HCT116 (cell line): ENCODE measurements at regions not wholly inside any gene's neighbourhood (a gene's known extent, or its start where the extent isn't known, plus 50 kb on each side); places are given as distances from the start of the nearest gene placed in this dataset.

Experiments
- CTCF ChIP-seq, 3 experiments: fragments of 200-600 bp in 1 of 3; sonication (generic) in 1 of 3; IDR thresholded peaks in 2 of 3; conservative IDR thresholded peaks in 1 of 3; 2 replicates each; pipeline ENCODE4 v1.5.1; 2012 to 2017; ENCODE audit warnings: low read depth in 2 of 3, low read length in 2 of 3, antibody characterized with exemption in 1 of 3, borderline replicate concordance in 1 of 3, control low read depth in 1 of 3, mild to moderate bottlenecking in 1 of 3, mixed read lengths in 1 of 3, mixed run types in 1 of 3, moderate library complexity in 1 of 3; ENCODE audit not compliant: insufficient read depth in 1 of 3
- EZH2phosphoT487 ChIP-seq: fragments of 200-600 bp; IDR thresholded peaks from 2 replicates; pipeline ENCODE4 v1.6.1; 2018; ENCODE audit warnings: antibody characterized with exemption, borderline replicate concordance
- FOSL1 ChIP-seq: IDR thresholded peaks from 2 replicates; pipeline ENCODE4 v1.6.1; 2012; ENCODE audit warnings: low read depth
- JUND ChIP-seq: IDR thresholded peaks from 2 replicates; pipeline ENCODE4 v1.6.1; 2012
- MAX ChIP-seq: IDR thresholded peaks from 2 replicates; pipeline ENCODE4 v1.6.1; 2012
- POLR2A ChIP-seq: IDR thresholded peaks from 2 replicates; pipeline ENCODE4 v1.7.0; 2011; ENCODE audit warnings: borderline replicate concordance; ENCODE audit not compliant: insufficient read depth, insufficient read length; ENCODE audit errors: extremely low read depth
- POLR2AphosphoS5 ChIP-seq: IDR thresholded peaks from 2 replicates; pipeline ENCODE4 v1.6.1; 2011; ENCODE audit warnings: mild to moderate bottlenecking, low read depth, low read length, moderate library complexity
- SIN3A ChIP-seq: IDR thresholded peaks from 2 replicates; pipeline ENCODE4 v1.6.1; 2012; ENCODE audit warnings: low read depth
- TCF7L2 ChIP-seq: IDR thresholded peaks from 2 replicates; pipeline ENCODE4 v1.7.0; 2011; ENCODE audit warnings: borderline replicate concordance, inconsistent platforms; ENCODE audit not compliant: insufficient read depth, insufficient read length; ENCODE audit errors: extremely low read depth
- ZBTB33 ChIP-seq: IDR thresholded peaks from 2 replicates; pipeline ENCODE4 v1.6.1; 2011; ENCODE audit warnings: mild to moderate bottlenecking, low read length, moderate library complexity; ENCODE audit not compliant: insufficient replicate concordance; ENCODE audit errors: extremely low read depth

- TF ChIP-seq POLR2AphosphoS5 = no peak
- no peak for TF ChIP-seq CTCF (IDR thresholded peaks at IDR 0.05 in 2 of 3, conservative IDR thresholded peaks at IDR 0.05 in 1 of 3; ENCODE audit: borderline replicate concordance in 1 of 3, insufficient read depth in 1 of 3, low read depth in 2 of 3, low read length in 2 of 3)
- TF ChIP-seq FOSL1 = no peak
- TF ChIP-seq POLR2A = no peak
- no peak for TF ChIP-seq MAX
- no peak for TF ChIP-seq TCF7L2
- TF ChIP-seq ZBTB33 = no peak
- no peak for TF ChIP-seq JUND
- no peak for TF ChIP-seq SIN3A
- no peak for TF ChIP-seq EZH2phosphoT487
Measured at GRCh38 chr4:81883530-81884450, 412.1 kb upstream of the RASGEF1B start.
